ENCODE measurements at regions not wholly inside any gene's neighbourhood (a gene's known extent, or its start where the extent isn't known, plus 50 kb on each side); places are given as distances from the start of the nearest gene placed in this dataset.

DNA sequence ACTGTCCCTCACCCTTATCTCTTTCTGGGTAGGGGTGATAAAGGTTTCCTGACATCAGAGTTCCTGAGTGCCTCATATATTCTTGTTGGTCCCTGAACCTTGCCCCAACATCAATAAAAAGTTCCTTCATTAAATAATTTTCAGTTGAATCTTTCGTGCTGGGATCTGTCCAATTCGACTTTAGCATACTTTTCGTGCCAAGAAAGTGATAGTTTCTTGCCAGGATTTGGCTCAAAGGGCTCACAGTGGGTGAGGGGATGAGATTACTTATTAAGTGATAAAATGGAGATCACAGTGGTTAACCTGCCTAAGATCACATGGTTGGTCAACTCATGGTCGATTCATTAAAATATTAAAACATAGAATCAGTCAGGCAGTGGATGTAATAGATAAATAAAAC lies 93.8 kb upstream of the SLC8A1 start:
- TF ChIP-seq CTCF (IDR thresholded peaks at IDR 0.05) (no peak), EP300 (IDR thresholded peaks at IDR 0.05) (no peak), POLR2A (IDR thresholded peaks at IDR 0.05) (no peak)
